ENCODE measurements at regions not wholly inside any gene's neighbourhood (a gene's known extent, or its start where the extent isn't known, plus 50 kb on each side); places are given as distances from the start of the nearest gene placed in this dataset.

GRCh38 chr6:135644394-135644793 is 146.9 kb upstream of the AHI1 start:
- TF ChIP-seq CTCF (IDR thresholded peaks at IDR 0.05; ENCODE audit: extremely low read depth, low read depth, low read length) = no peak
- no peak for DNase-seq (ENCODE audit: insufficient read length, low spot score, missing footprints)
- H3K4me1 ChIP-seq (ENCODE audit: insufficient read depth, low read length) = peaks cover 5% of the 10 kb centered on the region
- no peak overlapping the region for H3K4me2 ChIP-seq (ENCODE audit: insufficient read depth, low read length)
- no peak overlapping the region for H3K27ac ChIP-seq (ENCODE audit: low read depth, low read length)
- H4K20me1 ChIP-seq (ENCODE audit: insufficient read depth, low read length) = no peaks in the 10 kb centered on the region
- no peak overlapping the region for H2AFZ ChIP-seq (ENCODE audit: low read length)
- no peaks in the 10 kb centered on the region for H3K9me3 ChIP-seq (ENCODE audit: low read depth, low read length)
- H3K79me2 ChIP-seq (ENCODE audit: insufficient read depth, low read length) = no peaks in the 10 kb centered on the region
- H3K4me3 ChIP-seq (ENCODE audit: insufficient read depth, low read length) = no peak overlapping the region
- H3K27me3 ChIP-seq (ENCODE audit: insufficient read depth, low read length) = no peaks in the 10 kb centered on the region
- H3K36me3 ChIP-seq (ENCODE audit: insufficient read depth, low read length) = no peaks in the 10 kb centered on the region

- Histone ChIP-seq H2AFZ (ENCODE audit: low read length) (no peak overlapping the region), H3K27ac (ENCODE audit: low read depth, low read length) (no peak overlapping the region), H3K36me3 (ENCODE audit: insufficient read depth, low read length) (no peaks in the 10 kb centered on the region), H3K4me3 (ENCODE audit: insufficient read depth, low read length) (no peak overlapping the region), H3K9me3 (ENCODE audit: low read depth, low read length) (no peaks in the 10 kb centered on the region), H4K20me1 (ENCODE audit: insufficient read depth, low read length) (no peaks in the 10 kb centered on the region), H3K4me1 (ENCODE audit: insufficient read depth, low read length) (no peaks in the 10 kb centered on the region), H3K27me3 (ENCODE audit: insufficient read depth, low read length) (no peaks in the 10 kb centered on the region), H3K4me2 (ENCODE audit: insufficient read depth, low read length) (no peak overlapping the region), H3K79me2 (ENCODE audit: insufficient read depth, low read length) (no peaks in the 10 kb centered on the region)
- no peak for DNase-seq (ENCODE audit: insufficient read length, low spot score, missing footprints)
- TF ChIP-seq CTCF (IDR thresholded peaks at IDR 0.05; ENCODE audit: extremely low read depth, low read depth, low read length) = no peak
Observed at GRCh38 chr6:135647521-135647920, 150.0 kb upstream of the AHI1 start.

- TF ChIP-seq CTCF (IDR thresholded peaks at IDR 0.05; ENCODE audit: extremely low read depth, low read depth, low read length) = no peak
- DNase-seq (ENCODE audit: insufficient read length, low spot score, missing footprints) = no peak
- H3K4me3 ChIP-seq (ENCODE audit: insufficient read depth, low read length) = no peak overlapping the region
Observed at GRCh38 chr6:135651964-135652755, 154.6 kb upstream of the AHI1 start.

GRCh38 chr6:135655055-135655454 is 157.5 kb upstream of the AHI1 start:
- Histone ChIP-seq H3K9me3 (ENCODE audit: low read depth, low read length) (no peaks in the 10 kb centered on the region), H3K4me2 (ENCODE audit: insufficient read depth, low read length) (no peak overlapping the region), H3K4me1 (ENCODE audit: insufficient read depth, low read length) (no peaks in the 10 kb centered on the region), H3K36me3 (ENCODE audit: insufficient read depth, low read length) (no peaks in the 10 kb centered on the region), H3K79me2 (ENCODE audit: insufficient read depth, low read length) (no peaks in the 10 kb centered on the region), H2AFZ (ENCODE audit: low read length) (no peak overlapping the region), H3K27me3 (ENCODE audit: insufficient read depth, low read length) (no peaks in the 10 kb centered on the region), H4K20me1 (ENCODE audit: insufficient read depth, low read length) (no peaks in the 10 kb centered on the region), H3K27ac (ENCODE audit: low read depth, low read length) (no peak overlapping the region), H3K4me3 (ENCODE audit: insufficient read depth, low read length) (no peak overlapping the region)
- no peak for TF ChIP-seq CTCF (IDR thresholded peaks at IDR 0.05; ENCODE audit: extremely low read depth, low read depth, low read length)
- DNase-seq (ENCODE audit: insufficient read length, low spot score, missing footprints) = no peak

More at GRCh38 chr6:135651964-135652755, 154.6 kb upstream of the AHI1 start:
- Histone ChIP-seq H3K9me3 (ENCODE audit: low read depth, low read length) (no peaks in the 10 kb centered on the region), H3K27ac (ENCODE audit: low read depth, low read length) (no peak overlapping the region), H3K36me3 (ENCODE audit: insufficient read depth, low read length) (no peaks in the 10 kb centered on the region), H3K4me2 (ENCODE audit: insufficient read depth, low read length) (no peak overlapping the region), H2AFZ (ENCODE audit: low read length) (no peak overlapping the region), H4K20me1 (ENCODE audit: insufficient read depth, low read length) (no peaks in the 10 kb centered on the region), H3K79me2 (ENCODE audit: insufficient read depth, low read length) (no peaks in the 10 kb centered on the region), H3K27me3 (ENCODE audit: insufficient read depth, low read length) (no peaks in the 10 kb centered on the region), H3K4me1 (ENCODE audit: insufficient read depth, low read length) (no peaks in the 10 kb centered on the region)
